ENCODE measurements at regions not wholly inside any gene's neighbourhood (a gene's known extent, or its start where the extent isn't known, plus 50 kb on each side); places are given as distances from the start of the nearest gene placed in this dataset.
A peak's percentile ranks its signal among the peaks of the same experiment; 100 is the strongest.

- DNase-seq, result no peak
- Mint-ChIP-seq H3K27ac (peak overlapping the region; percentile 96), H3K36me3 (peaks cover 35 to 78% of the 10 kb centered on the region in 2 donors), H3K4me1 (peaks cover 39 to 90% of the 10 kb centered on the region in 2 donors), H3K9me3 (peaks cover 10 to 16% of the 10 kb centered on the region in 2 donors), H3K4me3 (peak overlapping the region; percentile 58 to 60), H3K27me3 (no peaks in the 10 kb centered on the region)
- peak; percentile 43 to 48 for ATAC-seq (replicated peaks)
Measured at GRCh38 chr14:71362920-71363584, 455.8 kb downstream of the PCNX1 start.

GRCh38 chr14:71363946-71364925 is 457.0 kb downstream of the PCNX1 start:
- peaks cover 5 to 10% of the 10 kb centered on the region in 2 donors for H3K9me3 Mint-ChIP-seq
- DNase-seq (no peak), ATAC-seq (replicated peaks) (no peak)
- peak overlapping the region; percentile 29 to 58 for H3K4me3 Mint-ChIP-seq
- peaks cover 28 to 78% of the 10 kb centered on the region in 2 donors for H3K4me1 Mint-ChIP-seq
- peak overlapping the region; percentile 96 for H3K27ac Mint-ChIP-seq
- peaks cover 31 to 67% of the 10 kb centered on the region in 2 donors for H3K36me3 Mint-ChIP-seq
- H3K27me3 Mint-ChIP-seq, result no peaks in the 10 kb centered on the region

GRCh38 chr14:71365361-71365760 is 458.1 kb downstream of the PCNX1 start:
- H3K4me1 Mint-ChIP-seq, result peaks cover 24 to 70% of the 10 kb centered on the region in 2 donors
- peaks cover 0 to 6% of the 10 kb centered on the region in 2 donors for H3K9me3 Mint-ChIP-seq
- peak overlapping the region in 1 of 2 donors; percentile 44 for H3K4me3 Mint-ChIP-seq
- H3K27me3 Mint-ChIP-seq, result no peaks in the 10 kb centered on the region
- no peak for ATAC-seq (replicated peaks)
- DNase-seq, result no peak
- H3K27ac Mint-ChIP-seq, result peak overlapping the region; percentile 96
- H3K36me3 Mint-ChIP-seq, result peaks cover 24 to 58% of the 10 kb centered on the region in 2 donors

GRCh38 chr14:71366861-71367260 is 459.6 kb downstream of the PCNX1 start:
- Mint-ChIP-seq H3K36me3 (peaks cover 15 to 45% of the 10 kb centered on the region in 2 donors), H3K27ac (peak overlapping the region; percentile 77), H3K27me3 (no peaks in the 10 kb centered on the region), H3K4me1 (peaks cover 25 to 65% of the 10 kb centered on the region in 2 donors), H3K4me3 (no peak overlapping the region), H3K9me3 (peaks cover 0 to 4% of the 10 kb centered on the region in 2 donors)
- DNase-seq (no peak), ATAC-seq (replicated peaks) (no peak)

GRCh38 chr14:71371711-71372396 is 464.6 kb downstream of the PCNX1 start:
- ATAC-seq (replicated peaks) (peak; percentile 95 to 98), DNase-seq (no peak)
- peaks cover 0 to 4% of the 10 kb centered on the region in 2 donors for H3K9me3 Mint-ChIP-seq
- H3K4me1 Mint-ChIP-seq, result peaks cover 19 to 47% of the 10 kb centered on the region in 2 donors
- no peak overlapping the region for H3K4me3 Mint-ChIP-seq
- H3K36me3 Mint-ChIP-seq, result peaks cover 20 to 42% of the 10 kb centered on the region in 2 donors
- H3K27ac Mint-ChIP-seq, result peak overlapping the region; percentile 75
- H3K27me3 Mint-ChIP-seq, result no peaks in the 10 kb centered on the region

- Mint-ChIP-seq H3K9me3 (peaks cover under 1 to 4% of the 10 kb centered on the region in 2 donors), H3K4me1 (peaks cover 19 to 44% of the 10 kb centered on the region in 2 donors), H3K4me3 (no peak overlapping the region), H3K36me3 (peaks cover 24 to 43% of the 10 kb centered on the region in 2 donors), H3K27ac (peak overlapping the region; percentile 75), H3K27me3 (no peaks in the 10 kb centered on the region)
- ATAC-seq (replicated peaks), result no peak
- DNase-seq, result no peak
Measured at GRCh38 chr14:71372411-71372838, 465.2 kb downstream of the PCNX1 start.

GRCh38 chr14:71373773-71374172 is 466.5 kb downstream of the PCNX1 start:
- Mint-ChIP-seq H3K9me3 (peaks cover 4 to 9% of the 10 kb centered on the region in 2 donors), H3K27me3 (no peaks in the 10 kb centered on the region), H3K36me3 (peaks cover 35 to 49% of the 10 kb centered on the region in 2 donors), H3K4me1 (peaks cover 30 to 58% of the 10 kb centered on the region in 2 donors), H3K27ac (peak overlapping the region; percentile 83), H3K4me3 (no peak overlapping the region)
- ATAC-seq (replicated peaks) (peak in 1 of 2 donors; percentile 41), DNase-seq (no peak)

- peaks cover 4 to 13% of the 10 kb centered on the region in 2 donors for H3K9me3 Mint-ChIP-seq
- no peak for DNase-seq
- peaks cover 41 to 59% of the 10 kb centered on the region in 2 donors for H3K36me3 Mint-ChIP-seq
- peaks cover 35 to 67% of the 10 kb centered on the region in 2 donors for H3K4me1 Mint-ChIP-seq
- H3K4me3 Mint-ChIP-seq, result no peak overlapping the region
- H3K27ac Mint-ChIP-seq, result no peak overlapping the region
- ATAC-seq (replicated peaks), result no peak
- no peaks in the 10 kb centered on the region for H3K27me3 Mint-ChIP-seq
Measured at GRCh38 chr14:71374989-71375388, 467.7 kb downstream of the PCNX1 start.

GRCh38 chr14:71377099-71377498 is 469.8 kb downstream of the PCNX1 start:
- Mint-ChIP-seq H3K9me3 (peaks cover 3 to 13% of the 10 kb centered on the region in 2 donors), H3K27ac (peak overlapping the region; percentile 89), H3K36me3 (peaks cover 44 to 63% of the 10 kb centered on the region in 2 donors), H3K4me1 (peaks cover 35 to 65% of the 10 kb centered on the region in 2 donors), H3K4me3 (peak overlapping the region in 1 of 2 donors; percentile 59), H3K27me3 (no peaks in the 10 kb centered on the region)
- DNase-seq (no peak), ATAC-seq (replicated peaks) (no peak)

- Mint-ChIP-seq H3K9me3 (peaks cover 6 to 13% of the 10 kb centered on the region in 2 donors), H3K27ac (peak overlapping the region; percentile 60), H3K4me3 (no peak overlapping the region), H3K36me3 (peaks cover 55 to 70% of the 10 kb centered on the region in 2 donors), H3K27me3 (no peaks in the 10 kb centered on the region), H3K4me1 (peaks cover 47 to 74% of the 10 kb centered on the region in 2 donors)
- ATAC-seq (replicated peaks) (no peak), DNase-seq (no peak)
Measured at GRCh38 chr14:71380271-71380670, 473.0 kb downstream of the PCNX1 start.

GRCh38 chr14:71381814-71382213 is 474.6 kb downstream of the PCNX1 start:
- DNase-seq, result no peak
- H3K4me1 Mint-ChIP-seq, result peaks cover 54 to 83% of the 10 kb centered on the region in 2 donors

GRCh38 chr14:71382315-71382714 is 475.1 kb downstream of the PCNX1 start:
- Mint-ChIP-seq H3K4me3 (no peak overlapping the region), H3K36me3 (peaks cover 56 to 74% of the 10 kb centered on the region in 2 donors), H3K9me3 (peaks cover 6 to 13% of the 10 kb centered on the region in 2 donors), H3K27me3 (no peaks in the 10 kb centered on the region), H3K4me1 (peaks cover 55 to 87% of the 10 kb centered on the region in 2 donors), H3K27ac (peak overlapping the region; percentile 57)
- DNase-seq, result no peak
- no peak for ATAC-seq (replicated peaks)

More at GRCh38 chr14:71381814-71382213, 474.6 kb downstream of the PCNX1 start:
- peak overlapping the region; percentile 51 for H3K27ac Mint-ChIP-seq
- ATAC-seq (replicated peaks), result no peak
- H3K27me3 Mint-ChIP-seq, result no peaks in the 10 kb centered on the region
- peaks cover 6 to 13% of the 10 kb centered on the region in 2 donors for H3K9me3 Mint-ChIP-seq
- H3K36me3 Mint-ChIP-seq, result peaks cover 59 to 75% of the 10 kb centered on the region in 2 donors
- H3K4me3 Mint-ChIP-seq, result no peak overlapping the region

GRCh38 chr14:71383510-71383909 is 476.3 kb downstream of the PCNX1 start:
- peaks cover 48 to 81% of the 10 kb centered on the region in 2 donors for H3K4me1 Mint-ChIP-seq

More at GRCh38 chr14:71383510-71383909, 476.3 kb downstream of the PCNX1 start:
- no peak for ATAC-seq (replicated peaks)
- no peak for DNase-seq
- no peak overlapping the region for H3K4me3 Mint-ChIP-seq
- peaks cover 47 to 63% of the 10 kb centered on the region in 2 donors for H3K36me3 Mint-ChIP-seq
- H3K9me3 Mint-ChIP-seq, result peaks cover 4 to 6% of the 10 kb centered on the region in 2 donors
- peak overlapping the region; percentile 74 for H3K27ac Mint-ChIP-seq
- no peaks in the 10 kb centered on the region for H3K27me3 Mint-ChIP-seq

Data from stimulated activated naive B cell treated with anti-CD40 and anti-IgM and Interleukin-4, amounts not matched to agents 10 μg/mL and 1 μg/mL and 100 μg/mL, for 72 hours (primary cell).